SK-N-SH (cell line): ENCODE measurements at regions not wholly inside any gene's neighbourhood (a gene's known extent, or its start where the extent isn't known, plus 50 kb on each side); places are given as distances from the start of the nearest gene placed in this dataset.

Experiments used
- CTCF ChIA-PET: fragments of 300-600, 350-600 bp; formaldehyde crosslinking; extraction: SDS; loops from one replicate; lab custom pipeline; 2021; lab: Yijun Ruan, JAX
- POLR2A ChIA-PET: fragments of 350-600 bp; sonication (Branson Sonifier 250); formaldehyde crosslinking; extraction: SDS; loops from one replicate; lab custom pipeline; 2020; ENCODE audit warnings: antibody characterized with exemption, inconsistent platforms; lab: Yijun Ruan, JAX
- DNase-seq: peaks from one replicate; pipeline ENCODE4 v3.0.0; 2012
- H2AFZ ChIP-seq: fragments of 200-600 bp; sonication (generic); 2 replicates; pipeline ENCODE4 v1.8.1; 2016; ENCODE audit warnings: antibody characterized with exemption, mild to moderate bottlenecking, low read depth
- H3F3A ChIP-seq: fragments of 200-600 bp; sonication (generic); replicated peaks from 2 replicates; pipeline ENCODE3; 2016; ENCODE audit warnings: antibody characterized with exemption, mild to moderate bottlenecking; ENCODE audit not compliant: insufficient read depth
- H3K27ac ChIP-seq, 2 experiments: fragments of 200-500 bp in 1 of 2; fragments of 200-600 bp in 1 of 2; sonication (Bioruptor generic) in 1 of 2; sonication (generic), shearing (Covaris generic) in 1 of 2; 2 replicates each; pipeline versions ENCODE4 v1.5.1 to v1.6.1; 2014 to 2016; ENCODE audit warnings: low read depth in 2 of 2, inconsistent platforms in 1 of 2, low read length in 1 of 2, mild to moderate bottlenecking in 1 of 2, mixed read lengths in 1 of 2
- H3K27me3 ChIP-seq: fragments of 200-600 bp; sonication (generic), shearing (Covaris generic); 2 replicates; pipeline ENCODE4 v1.6.1; 2016; ENCODE audit warnings: mixed run types; ENCODE audit not compliant: insufficient read depth
- H3K36me3 ChIP-seq, 2 experiments: fragments of 200-500 bp in 1 of 2; fragments of 200-600 bp in 1 of 2; sonication (Bioruptor generic) in 1 of 2; sonication (generic) in 1 of 2; replicated peaks in 1 of 2; 2 replicates each; pipeline versions ENCODE3 to v1.5.1; 2014 to 2016; ENCODE audit warnings: low read length in 1 of 2, mild to moderate bottlenecking in 1 of 2; ENCODE audit not compliant: insufficient read depth in 2 of 2, control insufficient read depth in 1 of 2
- H3K4me1 ChIP-seq, 2 experiments: fragments of 200-500 bp in 1 of 2; fragments of 200-600 bp in 1 of 2; sonication (Bioruptor generic) in 1 of 2; sonication (generic), shearing (Covaris generic) in 1 of 2; 2 replicates each; pipeline versions ENCODE4 v1.5.1 to v1.6.1; 2014 to 2016; ENCODE audit warnings: low read depth in 1 of 2, low read length in 1 of 2, mixed run types in 1 of 2; ENCODE audit not compliant: insufficient read depth in 2 of 2, control insufficient read depth in 1 of 2
- H3K4me2 ChIP-seq: fragments of 200-600 bp; sonication (generic), shearing (Covaris generic); 2 replicates; pipeline ENCODE4 v1.6.1; 2017; ENCODE audit warnings: mixed run types
- H3K4me3 ChIP-seq, 2 experiments: fragments of 200-500 bp in 1 of 2; fragments of 200-600 bp in 1 of 2; sonication (Bioruptor generic) in 1 of 2; sonication (generic), shearing (Covaris generic) in 1 of 2; 2 replicates each; pipeline versions ENCODE4 v1.5.1 to v1.8.1; 2014 to 2016; ENCODE audit warnings: low read depth in 2 of 2, inconsistent platforms in 1 of 2, low read length in 1 of 2, mild to moderate bottlenecking in 1 of 2, mixed read lengths in 1 of 2, moderate library complexity in 1 of 2
- H3K79me2 ChIP-seq: fragments of 200-600 bp; sonication (generic); 2 replicates; pipeline ENCODE4 v1.8.1; 2017; ENCODE audit warnings: mild to moderate bottlenecking; ENCODE audit not compliant: insufficient read depth
- H3K9ac ChIP-seq: fragments of 200-600 bp; sonication (generic); 2 replicates; pipeline ENCODE4 v1.6.1; 2017; ENCODE audit warnings: mixed run types
- H3K9me2 ChIP-seq: fragments of 200-600 bp; sonication (generic); 2 replicates; pipeline ENCODE4 v1.6.1; 2017; ENCODE audit warnings: mixed run types
- H3K9me3 ChIP-seq: fragments of 200-600 bp; sonication (generic); 2 replicates; pipeline ENCODE4 v1.6.1; 2017; ENCODE audit warnings: mixed run types, mild to moderate bottlenecking, moderate library complexity
- H4K20me1 ChIP-seq: fragments of 200-600 bp; sonication (generic); 2 replicates; pipeline ENCODE4 v1.6.1; 2017; ENCODE audit warnings: mild to moderate bottlenecking, mixed run types; ENCODE audit not compliant: insufficient read depth
- EZH2phosphoT487 ChIP-seq: fragments of 200-600 bp; sonication (generic); IDR thresholded peaks from 2 replicates; pipeline ENCODE4 v1.6.1; 2017; ENCODE audit warnings: low read depth, mixed run types, mild to moderate bottlenecking, antibody characterized with exemption, moderate library complexity, borderline replicate concordance
- FOXJ3 ChIP-seq: sonication (generic); formaldehyde crosslinking; IDR thresholded peaks from 2 replicates; pipeline ENCODE4 v1.5.1; 2020; ENCODE audit warnings: mild to moderate bottlenecking, missing genetic modification reagents
- FOXM1 ChIP-seq: IDR thresholded peaks from 2 replicates; pipeline ENCODE4 v1.4.0; 2012; ENCODE audit warnings: low read depth, mild to moderate bottlenecking
- GABPA ChIP-seq: IDR thresholded peaks from 2 replicates; pipeline ENCODE4 v1.4.0; 2012; ENCODE audit warnings: low read depth, mild to moderate bottlenecking
- IRF3 ChIP-seq: fragments of 150-350 bp; IDR thresholded peaks from 2 replicates; pipeline ENCODE4 v1.6.1; 2016; ENCODE audit warnings: mild to moderate bottlenecking, low read depth, low read length
- MEF2A ChIP-seq: IDR thresholded peaks from 2 replicates; pipeline ENCODE4 v1.4.0; 2012; ENCODE audit warnings: low read depth, borderline replicate concordance
- PBX3 ChIP-seq: IDR thresholded peaks from 2 replicates; pipeline ENCODE4; 2012
- RAD21 ChIP-seq: IDR thresholded peaks from 2 replicates; pipeline ENCODE4 v1.6.1; 2012; ENCODE audit warnings: mild to moderate bottlenecking, low read length
- RCOR1 ChIP-seq: fragments of 150-350 bp; IDR thresholded peaks from 2 replicates; pipeline ENCODE4 v1.6.1; 2017; ENCODE audit warnings: antibody characterized with exemption, low read length
- SIN3A ChIP-seq: IDR thresholded peaks from 2 replicates; pipeline ENCODE4 v1.6.1; 2012; ENCODE audit warnings: low read depth, mild to moderate bottlenecking, low read length, moderate library complexity, borderline replicate concordance
- TAF1 ChIP-seq: IDR thresholded peaks from 2 replicates; pipeline ENCODE4 v1.6.1; 2012; ENCODE audit warnings: low read depth, mild to moderate bottlenecking, low read length, moderate library complexity, borderline replicate concordance
- TCF12 ChIP-seq: IDR thresholded peaks from 2 replicates; pipeline ENCODE4 v1.4.0; 2012
- YY1 ChIP-seq: IDR thresholded peaks from 2 replicates; pipeline ENCODE4 v1.4.0; 2012; ENCODE audit warnings: low read depth, mild to moderate bottlenecking
- WGBS: methylation state at CpG from one replicate; pipeline ENCODE4 v1.1.6; 2017; ENCODE audit warnings: low lambda C conversion rate; 5-methylcytosine and 5-hydroxymethylcytosine counted together
- TF ChIP-seq, protein P1 (sequence below): fragments of 200-600 bp; sonication (generic); IDR thresholded peaks from 2 replicates; pipeline ENCODE4 v1.6.1; 2017; ENCODE audit warnings: antibody characterized with exemption, mild to moderate bottlenecking, moderate library complexity

DNA sequence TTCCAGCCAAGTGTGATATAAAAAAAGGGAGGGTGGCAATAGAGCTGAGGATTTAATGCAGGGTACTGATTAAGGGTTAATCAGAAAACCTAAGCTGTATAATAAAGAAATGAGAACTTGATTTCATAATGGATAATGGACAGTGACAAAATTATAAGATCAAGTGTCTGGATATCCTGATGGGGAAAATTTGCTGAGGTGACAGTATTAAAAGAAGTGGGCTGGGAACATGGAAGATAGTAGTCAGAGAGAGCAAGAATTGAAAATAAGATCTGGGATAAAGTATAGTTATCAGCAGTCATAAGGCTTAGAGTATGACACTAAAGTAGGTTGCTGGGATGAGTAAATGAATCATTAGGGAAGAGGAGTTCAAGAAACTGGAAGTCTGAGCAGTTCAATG is 627.3 kb upstream of the RGS18 start:
- DNase-seq = no peak
- POLR2A ChIA-PET = no interaction called here
- Histone ChIP-seq H3K4me3 (no peak overlapping the region), H3K27ac (no peak overlapping the region), H3K9me2 (no peaks in the 10 kb centered on the region), H3K9ac (no peak overlapping the region), H2AFZ (no peak overlapping the region), H3K4me2 (no peak overlapping the region), H4K20me1 (no peaks in the 10 kb centered on the region), H3K9me3 (no peaks in the 10 kb centered on the region), H3K36me3 (no peaks in the 10 kb centered on the region), H3K27me3 (no peaks in the 10 kb centered on the region), H3K4me1 (no peaks in the 10 kb centered on the region), H3K79me2 (no peaks in the 10 kb centered on the region), H3F3A (no peaks in the 10 kb centered on the region)
- CTCF ChIA-PET = no interaction called here
- TF ChIP-seq YY1 (no peak), FOXJ3 (CRISPR knock-in tag) (no peak), TAF1 (no peak), PBX3 (no peak), FOXM1 (no peak), GABPA (no peak), TCF12 (no peak), SIN3A (no peak)
- TF ChIP-seq, protein P1, sequence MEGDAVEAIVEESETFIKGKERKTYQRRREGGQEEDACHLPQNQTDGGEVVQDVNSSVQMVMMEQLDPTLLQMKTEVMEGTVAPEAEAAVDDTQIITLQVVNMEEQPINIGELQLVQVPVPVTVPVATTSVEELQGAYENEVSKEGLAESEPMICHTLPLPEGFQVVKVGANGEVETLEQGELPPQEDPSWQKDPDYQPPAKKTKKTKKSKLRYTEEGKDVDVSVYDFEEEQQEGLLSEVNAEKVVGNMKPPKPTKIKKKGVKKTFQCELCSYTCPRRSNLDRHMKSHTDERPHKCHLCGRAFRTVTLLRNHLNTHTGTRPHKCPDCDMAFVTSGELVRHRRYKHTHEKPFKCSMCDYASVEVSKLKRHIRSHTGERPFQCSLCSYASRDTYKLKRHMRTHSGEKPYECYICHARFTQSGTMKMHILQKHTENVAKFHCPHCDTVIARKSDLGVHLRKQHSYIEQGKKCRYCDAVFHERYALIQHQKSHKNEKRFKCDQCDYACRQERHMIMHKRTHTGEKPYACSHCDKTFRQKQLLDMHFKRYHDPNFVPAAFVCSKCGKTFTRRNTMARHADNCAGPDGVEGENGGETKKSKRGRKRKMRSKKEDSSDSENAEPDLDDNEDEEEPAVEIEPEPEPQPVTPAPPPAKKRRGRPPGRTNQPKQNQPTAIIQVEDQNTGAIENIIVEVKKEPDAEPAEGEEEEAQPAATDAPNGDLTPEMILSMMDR = no peak

GRCh38 chr1:191533254-191533653 is 625.0 kb upstream of the RGS18 start:
- Histone ChIP-seq H3K9me2 (no peaks in the 10 kb centered on the region), H3F3A (no peaks in the 10 kb centered on the region), H3K9me3 (no peaks in the 10 kb centered on the region), H4K20me1 (no peaks in the 10 kb centered on the region), H3K27ac (no peak overlapping the region), H3K27me3 (no peaks in the 10 kb centered on the region), H3K79me2 (no peaks in the 10 kb centered on the region), H3K4me1 (no peaks in the 10 kb centered on the region), H3K36me3 (no peaks in the 10 kb centered on the region), H3K9ac (no peak overlapping the region), H3K4me3 (no peak overlapping the region), H2AFZ (no peak overlapping the region), H3K4me2 (no peak overlapping the region)
- ChIA-PET CTCF (interaction anchor here (1.5 kb wide), 1 partner anchor 9 kb away, joined by 3 read pairs; no protein-coding TSS in a partner anchor), POLR2A (no interaction called here)
- DNase-seq = no peak
- TF ChIP-seq IRF3 (no peak), FOXM1 (no peak), RCOR1 (no peak), RAD21 (no peak), MEF2A (no peak), EZH2phosphoT487 (no peak)
- WGBS = 2% methylated on average over 4 of the region's 5 CpGs
